ENCODE measurements at regions not wholly inside any gene's neighbourhood (a gene's known extent, or its start where the extent isn't known, plus 50 kb on each side); places are given as distances from the start of the nearest gene placed in this dataset.

- peak; percentile 25 for DNase-seq (ENCODE audit: low spot score)
Observed at GRCh38 chr6:169165561-169166300, 87.9 kb downstream of the THBS2 start.

- no peak for DNase-seq (ENCODE audit: low spot score)
Observed at GRCh38 chr6:169164986-169165385, 88.7 kb downstream of the THBS2 start.

GRCh38 chr6:169164451-169164850, 89.2 kb downstream of the THBS2 start:
- DNase-seq (ENCODE audit: low spot score) = no peak

- DNase-seq (ENCODE audit: low spot score) = no peak
Observed at GRCh38 chr6:169163411-169163901, 90.2 kb downstream of the THBS2 start.

- DNase-seq (ENCODE audit: low spot score) = no peak
Observed at GRCh38 chr6:169162752-169163407, 90.8 kb downstream of the THBS2 start.

- DNase-seq (ENCODE audit: low spot score) = no peak
Observed at GRCh38 chr6:169162249-169162648, 91.4 kb downstream of the THBS2 start.

- DNase-seq (ENCODE audit: low spot score) = peak; percentile 5
Observed at GRCh38 chr6:169161572-169162167, 92.0 kb downstream of the THBS2 start.

GRCh38 chr6:169160855-169161560, 92.6 kb downstream of the THBS2 start:
- no peak for DNase-seq (ENCODE audit: low spot score)

GRCh38 chr6:169160091-169160854, 93.4 kb downstream of the THBS2 start:
- DNase-seq (ENCODE audit: low spot score) = no peak

GRCh38 chr6:169159331-169159730, 94.3 kb downstream of the THBS2 start:
- no peak for DNase-seq (ENCODE audit: low spot score)

- no peak for DNase-seq (ENCODE audit: low spot score)
Observed at GRCh38 chr6:169158691-169159090, 95.0 kb downstream of the THBS2 start.

- DNase-seq (ENCODE audit: low spot score) = no peak
Observed at GRCh38 chr6:169158174-169158573, 95.5 kb downstream of the THBS2 start.

GRCh38 chr6:169157197-169158148, 96.2 kb downstream of the THBS2 start:
- no peak for DNase-seq (ENCODE audit: low spot score)

- no peak for DNase-seq (ENCODE audit: low spot score)
Observed at GRCh38 chr6:169156793-169157147, 96.9 kb downstream of the THBS2 start.

- no peak for DNase-seq (ENCODE audit: low spot score)
Observed at GRCh38 chr6:169156108-169156792, 97.4 kb downstream of the THBS2 start.

- DNase-seq (ENCODE audit: low spot score) = no peak
Observed at GRCh38 chr6:169155481-169155880, 98.2 kb downstream of the THBS2 start.

- no peak for DNase-seq (ENCODE audit: low spot score)
Observed at GRCh38 chr6:169153401-169153800, 100.2 kb downstream of the THBS2 start.

GRCh38 chr6:169146521-169146920, 107.1 kb downstream of the THBS2 start:
- no peak for DNase-seq (ENCODE audit: low spot score)

GRCh38 chr6:169145991-169146501, 107.6 kb downstream of the THBS2 start:
- DNase-seq (ENCODE audit: low spot score) = no peak

- DNase-seq (ENCODE audit: low spot score) = no peak
Observed at GRCh38 chr6:169145496-169145895, 108.2 kb downstream of the THBS2 start.
